ENCODE measurements at regions not wholly inside any gene's neighbourhood (a gene's known extent, or its start where the extent isn't known, plus 50 kb on each side); places are given as distances from the start of the nearest gene placed in this dataset.
A peak's percentile ranks its signal among the peaks of the same experiment; 100 is the strongest.

DNA sequence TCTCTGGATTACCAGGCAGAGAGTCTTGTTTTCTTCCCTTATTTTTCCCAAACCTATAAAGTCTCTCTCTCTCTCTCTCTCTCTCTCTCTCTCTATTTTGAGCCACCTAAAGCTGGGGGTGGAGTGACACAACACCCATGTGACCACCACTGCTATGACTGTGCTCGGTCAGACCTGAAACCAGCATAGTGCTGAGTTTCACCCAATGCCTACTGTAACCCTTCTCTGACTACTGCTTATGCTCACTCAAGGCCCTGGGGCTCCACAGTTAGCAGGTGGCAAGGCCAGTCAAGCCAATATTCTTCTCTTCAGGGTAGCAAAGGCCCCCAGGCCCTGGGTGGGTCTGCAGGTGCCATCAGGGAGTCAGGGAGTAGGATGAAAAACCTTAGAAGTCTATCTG is 114.7 kb upstream of the ARMCX2 start:
- no peak overlapping the region for H3K4me3 ChIP-seq (ENCODE audit: low read depth, low read length)
- TF ChIP-seq, protein P1, sequence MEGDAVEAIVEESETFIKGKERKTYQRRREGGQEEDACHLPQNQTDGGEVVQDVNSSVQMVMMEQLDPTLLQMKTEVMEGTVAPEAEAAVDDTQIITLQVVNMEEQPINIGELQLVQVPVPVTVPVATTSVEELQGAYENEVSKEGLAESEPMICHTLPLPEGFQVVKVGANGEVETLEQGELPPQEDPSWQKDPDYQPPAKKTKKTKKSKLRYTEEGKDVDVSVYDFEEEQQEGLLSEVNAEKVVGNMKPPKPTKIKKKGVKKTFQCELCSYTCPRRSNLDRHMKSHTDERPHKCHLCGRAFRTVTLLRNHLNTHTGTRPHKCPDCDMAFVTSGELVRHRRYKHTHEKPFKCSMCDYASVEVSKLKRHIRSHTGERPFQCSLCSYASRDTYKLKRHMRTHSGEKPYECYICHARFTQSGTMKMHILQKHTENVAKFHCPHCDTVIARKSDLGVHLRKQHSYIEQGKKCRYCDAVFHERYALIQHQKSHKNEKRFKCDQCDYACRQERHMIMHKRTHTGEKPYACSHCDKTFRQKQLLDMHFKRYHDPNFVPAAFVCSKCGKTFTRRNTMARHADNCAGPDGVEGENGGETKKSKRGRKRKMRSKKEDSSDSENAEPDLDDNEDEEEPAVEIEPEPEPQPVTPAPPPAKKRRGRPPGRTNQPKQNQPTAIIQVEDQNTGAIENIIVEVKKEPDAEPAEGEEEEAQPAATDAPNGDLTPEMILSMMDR (IDR thresholded peaks at IDR 0.05; ENCODE audit: low read depth, low read length, missing control alignments) = no peak
- DNase-seq (ENCODE audit: low read depth) = peak; percentile 30

DNA sequence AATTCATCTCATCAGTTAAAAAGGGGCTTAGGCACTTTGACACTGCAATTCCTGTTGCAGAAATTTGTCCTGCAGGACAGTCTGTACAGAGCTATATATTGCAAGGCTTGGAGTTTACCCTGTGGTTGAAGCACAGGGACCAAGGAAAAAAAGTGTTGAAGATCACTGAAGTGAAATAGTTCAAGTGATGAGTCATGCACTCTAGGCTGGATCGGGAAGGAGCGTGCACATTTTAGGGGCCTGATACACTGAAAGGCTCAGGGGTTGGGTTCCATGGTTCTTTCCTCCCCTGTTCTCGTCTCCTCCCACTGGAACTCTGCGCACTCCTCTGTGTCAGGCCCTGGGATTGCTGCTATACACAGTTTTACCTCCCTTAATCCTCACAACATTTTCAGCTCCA is 104.9 kb upstream of the ARMCX2 start:
- DNase-seq (ENCODE audit: low read depth) = no peak
- H3K4me3 ChIP-seq (ENCODE audit: low read depth, low read length) = no peak overlapping the region
- TF ChIP-seq, protein P1 (IDR thresholded peaks at IDR 0.05; ENCODE audit: low read depth, low read length, missing control alignments) = no peak

DNA sequence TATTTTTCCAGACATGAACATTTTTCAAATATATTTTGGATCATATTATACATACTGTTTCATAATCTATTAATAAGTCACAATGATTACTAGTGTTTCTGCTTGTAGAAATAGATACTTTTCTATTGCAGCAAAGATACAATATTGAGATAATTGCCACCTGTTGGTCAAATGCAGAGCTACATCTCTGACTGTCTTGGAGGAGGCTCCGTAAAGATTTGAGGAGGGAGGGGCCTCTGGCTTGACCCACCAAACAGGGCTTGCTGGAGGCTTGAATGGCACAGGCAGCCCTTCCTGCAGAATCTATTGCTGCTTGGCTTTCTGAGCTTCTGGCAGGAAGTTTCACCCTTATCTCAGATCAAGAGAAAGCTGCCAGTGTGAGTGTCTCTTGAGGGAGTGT is 99.3 kb upstream of the ARMCX2 start:
- peak; percentile 2 for DNase-seq (ENCODE audit: low read depth)
- TF ChIP-seq, protein P1 (IDR thresholded peaks at IDR 0.05; ENCODE audit: low read depth, low read length, missing control alignments) = peak; percentile 31

DNA sequence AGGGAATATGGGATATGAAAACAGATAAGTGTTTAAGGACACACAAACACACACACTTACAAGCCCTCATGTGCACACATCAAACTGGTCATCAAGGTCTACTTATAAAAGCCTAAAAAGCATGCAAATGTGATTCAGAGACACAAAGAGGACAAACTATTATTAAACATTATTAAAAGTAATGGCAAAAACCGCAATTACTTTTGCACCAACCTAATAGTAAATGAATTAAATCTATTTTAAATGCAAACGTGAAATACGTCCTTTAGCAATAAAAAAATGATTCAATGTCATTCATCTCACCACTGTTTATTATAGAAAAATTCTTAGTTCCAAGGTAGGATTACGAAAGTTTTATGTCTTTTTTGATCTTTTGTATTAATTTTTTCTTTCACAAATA is 91.1 kb upstream of the ARMCX2 start:
- no peak for DNase-seq (ENCODE audit: low read depth)
- H3K4me3 ChIP-seq (ENCODE audit: low read depth, low read length) = no peak overlapping the region

More for the DNA sequence above, 99.3 kb upstream of the ARMCX2 start:
- H3K4me3 ChIP-seq (ENCODE audit: low read depth, low read length) = no peak overlapping the region

DNA sequence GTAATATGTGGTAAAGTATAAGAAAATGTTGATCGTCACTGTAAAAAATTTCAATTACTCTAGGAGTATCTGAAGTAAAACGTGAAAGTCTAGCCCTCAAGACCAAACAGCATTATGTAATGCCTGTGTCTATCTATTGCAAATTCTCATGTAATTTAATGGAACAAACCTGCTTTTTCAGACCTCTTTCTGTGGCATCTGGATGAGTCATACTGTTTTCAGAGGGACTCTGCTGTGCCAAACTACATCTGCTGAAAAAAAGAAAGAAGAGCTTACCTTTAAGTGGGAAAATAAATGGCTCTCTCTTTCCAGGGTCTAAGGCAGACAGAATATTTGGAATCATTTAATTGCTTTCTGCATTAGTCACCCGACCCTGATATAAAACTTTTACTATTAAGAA is 89.8 kb upstream of the ARMCX2 start:
- TF ChIP-seq, protein P1 (IDR thresholded peaks at IDR 0.05; ENCODE audit: low read depth, low read length, missing control alignments) = no peak
- no peak overlapping the region for H3K4me3 ChIP-seq (ENCODE audit: low read depth, low read length)
- no peak for DNase-seq (ENCODE audit: low read depth)

More for the DNA sequence above, 91.1 kb upstream of the ARMCX2 start:
- TF ChIP-seq, protein P1 (IDR thresholded peaks at IDR 0.05; ENCODE audit: low read depth, low read length, missing control alignments) = no peak

DNA sequence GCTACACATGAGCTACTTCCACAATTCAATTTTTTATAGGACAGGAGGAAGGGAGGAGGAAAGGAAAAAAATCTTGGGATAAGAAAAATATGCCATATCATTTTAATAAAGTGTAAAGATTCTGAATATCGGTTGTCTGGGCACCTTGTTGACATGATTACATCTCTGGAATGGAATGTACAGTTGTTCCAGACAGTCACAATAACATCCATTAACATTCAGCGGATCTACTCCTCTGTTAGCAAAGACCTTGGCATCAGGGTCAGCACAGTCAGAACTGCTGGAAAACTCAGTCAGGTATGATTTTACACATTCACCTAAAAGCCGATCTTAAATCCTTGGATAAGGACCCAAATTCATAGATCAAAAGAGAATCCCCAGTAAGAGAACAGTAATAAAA is 85.4 kb upstream of the ARMCX2 start:
- no peak overlapping the region for H3K4me3 ChIP-seq (ENCODE audit: low read depth, low read length)

DNA sequence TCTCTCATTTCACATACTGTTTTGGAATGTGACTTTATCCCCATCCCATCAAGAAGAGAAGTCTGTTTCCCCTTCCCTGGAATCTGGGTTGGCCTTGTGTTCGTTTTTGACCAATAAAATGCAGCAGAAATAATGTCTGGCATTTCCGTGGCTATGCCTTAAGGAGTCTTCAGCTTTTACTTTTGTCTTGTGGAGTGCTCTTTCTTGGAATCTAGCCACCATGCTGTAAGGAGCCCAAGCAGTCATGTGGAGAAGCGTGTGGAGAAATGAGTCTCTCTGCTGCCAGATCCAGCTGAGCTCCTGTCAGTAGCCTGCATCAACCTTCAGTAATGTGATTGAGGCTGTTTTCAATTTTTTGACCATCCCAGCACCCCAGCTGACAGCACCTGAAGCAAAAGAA is 84.4 kb upstream of the ARMCX2 start:
- TF ChIP-seq, protein P1 (IDR thresholded peaks at IDR 0.05; ENCODE audit: low read depth, low read length, missing control alignments) = no peak
- no peak for DNase-seq (ENCODE audit: low read depth)
- no peak overlapping the region for H3K4me3 ChIP-seq (ENCODE audit: low read depth, low read length)

More for the DNA sequence above, 85.4 kb upstream of the ARMCX2 start:
- DNase-seq (ENCODE audit: low read depth) = no peak
- TF ChIP-seq, protein P1 (IDR thresholded peaks at IDR 0.05; ENCODE audit: low read depth, low read length, missing control alignments) = no peak
